ENCODE measurements at regions not wholly inside any gene's neighbourhood (a gene's known extent, or its start where the extent isn't known, plus 50 kb on each side); places are given as distances from the start of the nearest gene placed in this dataset.

DNA sequence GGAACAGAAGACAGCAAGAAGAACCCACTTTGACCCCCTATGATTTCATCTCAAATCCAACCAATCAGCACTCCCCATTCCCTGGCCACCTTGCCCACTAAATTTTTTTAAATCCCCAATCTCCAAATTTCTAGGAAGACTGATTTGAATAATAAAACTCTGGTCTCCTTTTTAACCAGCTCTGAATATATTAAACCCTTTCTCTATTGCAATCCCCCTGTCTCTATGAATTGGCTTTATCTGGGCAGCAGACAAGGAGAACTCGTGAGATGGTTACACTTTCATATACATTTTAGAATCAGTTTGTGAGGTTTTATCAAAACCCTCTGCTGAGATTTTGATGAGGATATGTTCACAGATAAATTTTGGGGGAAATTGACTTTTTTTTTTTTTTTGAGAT is 90.3 kb upstream of the TRIM24 start:
- TF ChIP-seq, protein P1, sequence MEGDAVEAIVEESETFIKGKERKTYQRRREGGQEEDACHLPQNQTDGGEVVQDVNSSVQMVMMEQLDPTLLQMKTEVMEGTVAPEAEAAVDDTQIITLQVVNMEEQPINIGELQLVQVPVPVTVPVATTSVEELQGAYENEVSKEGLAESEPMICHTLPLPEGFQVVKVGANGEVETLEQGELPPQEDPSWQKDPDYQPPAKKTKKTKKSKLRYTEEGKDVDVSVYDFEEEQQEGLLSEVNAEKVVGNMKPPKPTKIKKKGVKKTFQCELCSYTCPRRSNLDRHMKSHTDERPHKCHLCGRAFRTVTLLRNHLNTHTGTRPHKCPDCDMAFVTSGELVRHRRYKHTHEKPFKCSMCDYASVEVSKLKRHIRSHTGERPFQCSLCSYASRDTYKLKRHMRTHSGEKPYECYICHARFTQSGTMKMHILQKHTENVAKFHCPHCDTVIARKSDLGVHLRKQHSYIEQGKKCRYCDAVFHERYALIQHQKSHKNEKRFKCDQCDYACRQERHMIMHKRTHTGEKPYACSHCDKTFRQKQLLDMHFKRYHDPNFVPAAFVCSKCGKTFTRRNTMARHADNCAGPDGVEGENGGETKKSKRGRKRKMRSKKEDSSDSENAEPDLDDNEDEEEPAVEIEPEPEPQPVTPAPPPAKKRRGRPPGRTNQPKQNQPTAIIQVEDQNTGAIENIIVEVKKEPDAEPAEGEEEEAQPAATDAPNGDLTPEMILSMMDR (IDR thresholded peaks at IDR 0.05; ENCODE audit: low read depth, low read length, missing control alignments) = no peak
- H3K4me3 ChIP-seq (ENCODE audit: low read depth, low read length) = no peak overlapping the region
- no peak for DNase-seq (ENCODE audit: low read depth)
- in situ Hi-C loops (cut with HindIII; ENCODE audit: low sequenced_read_pairs) = no loop called here

DNA sequence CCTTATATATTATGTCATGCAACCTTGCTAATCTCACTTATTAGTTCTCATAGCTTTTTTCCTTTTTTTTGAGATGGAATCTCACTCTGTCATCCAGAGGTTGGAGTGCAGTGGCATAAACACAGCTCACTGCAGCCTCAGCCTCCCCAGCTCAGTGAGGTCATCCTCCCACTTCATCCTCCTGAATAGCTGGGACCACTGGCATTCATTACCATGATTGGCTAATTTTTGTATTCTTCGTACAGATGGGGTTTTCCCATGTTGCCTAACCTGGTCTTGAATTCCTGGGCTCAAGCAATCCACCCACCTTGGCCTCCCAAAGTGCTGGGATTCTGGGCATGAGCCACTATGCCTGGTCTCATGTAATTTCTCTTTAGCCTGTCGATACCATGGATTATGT is 89.1 kb upstream of the TRIM24 start:
- H3K4me3 ChIP-seq (ENCODE audit: low read depth, low read length) = no peak overlapping the region
- TF ChIP-seq, protein P1 (IDR thresholded peaks at IDR 0.05; ENCODE audit: low read depth, low read length, missing control alignments) = no peak
- DNase-seq (ENCODE audit: low read depth) = no peak
- in situ Hi-C loops (cut with HindIII; ENCODE audit: low sequenced_read_pairs) = no loop called here

- in situ Hi-C loops (cut with HindIII; ENCODE audit: low sequenced_read_pairs) = no loop called here
- TF ChIP-seq, protein P1 (IDR thresholded peaks at IDR 0.05; ENCODE audit: low read depth, low read length, missing control alignments) = no peak
Observed at GRCh38 chr7:138374119-138374693, 85.9 kb upstream of the TRIM24 start.

GRCh38 chr7:138377306-138377705 is 82.8 kb upstream of the TRIM24 start:
- in situ Hi-C loops (cut with HindIII; ENCODE audit: low sequenced_read_pairs) = no loop called here
- TF ChIP-seq, protein P1 (IDR thresholded peaks at IDR 0.05; ENCODE audit: low read depth, low read length, missing control alignments) = no peak
- no peak for DNase-seq (ENCODE audit: low read depth)
- no peak overlapping the region for H3K4me3 ChIP-seq (ENCODE audit: low read depth, low read length)

More at GRCh38 chr7:138374119-138374693, 85.9 kb upstream of the TRIM24 start:
- no peak for DNase-seq (ENCODE audit: low read depth)
- H3K4me3 ChIP-seq (ENCODE audit: low read depth, low read length) = no peak overlapping the region

DNA sequence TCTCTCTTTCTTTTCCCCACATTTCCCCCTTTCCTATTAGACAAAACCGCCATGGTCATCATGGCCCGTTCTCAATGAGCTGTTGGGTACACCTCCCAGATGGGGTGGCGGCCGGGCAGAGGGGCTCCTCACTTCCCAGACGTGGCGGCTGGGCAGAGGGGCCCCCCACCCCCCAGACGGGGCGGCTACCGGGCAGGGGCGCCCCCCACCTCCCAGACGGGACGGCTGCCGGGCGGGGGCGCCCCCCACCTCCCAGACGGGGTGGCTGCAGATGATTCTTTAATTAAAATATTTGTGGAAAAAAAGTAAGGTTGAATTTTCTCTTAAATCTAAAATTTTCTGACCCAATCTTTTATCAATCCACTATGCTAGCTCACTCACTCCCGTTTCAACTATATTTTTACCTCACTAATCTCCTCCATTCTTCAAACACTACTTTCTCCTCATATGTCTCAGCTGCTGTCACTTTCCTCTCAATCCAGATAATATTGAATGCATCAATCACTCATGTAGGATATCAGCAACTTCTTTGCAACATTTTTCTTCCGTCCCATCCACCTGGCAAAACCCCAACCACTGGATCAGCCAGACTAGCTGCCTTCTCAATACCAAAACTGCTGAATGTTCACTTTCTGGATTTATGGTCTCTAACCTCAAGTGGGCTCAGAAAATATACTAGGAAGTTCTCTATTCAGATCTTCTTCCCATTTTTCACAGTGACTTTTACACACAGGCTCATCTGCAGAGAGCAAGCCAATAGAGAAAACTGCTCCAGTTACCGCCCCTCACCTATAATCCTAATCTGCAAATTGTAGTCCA is 81.1 kb upstream of the TRIM24 start:
- TF ChIP-seq, protein P1 (IDR thresholded peaks at IDR 0.05; ENCODE audit: low read depth, low read length, missing control alignments) = no peak
- no peak overlapping the region for H3K4me3 ChIP-seq (ENCODE audit: low read depth, low read length)
- no peak for DNase-seq (ENCODE audit: low read depth)
- in situ Hi-C loops (cut with HindIII; ENCODE audit: low sequenced_read_pairs) = no loop called here

GRCh38 chr7:138382862-138383565 is 77.0 kb upstream of the TRIM24 start:
- in situ Hi-C loops (cut with HindIII; ENCODE audit: low sequenced_read_pairs) = no loop called here
- H3K4me3 ChIP-seq (ENCODE audit: low read depth, low read length) = no peak overlapping the region
- TF ChIP-seq, protein P1 (IDR thresholded peaks at IDR 0.05; ENCODE audit: low read depth, low read length, missing control alignments) = no peak
- no peak for DNase-seq (ENCODE audit: low read depth)

Measured in astrocyte of the cerebellum (primary cell).